ENCODE measurements at regions not wholly inside any gene's neighbourhood (a gene's known extent, or its start where the extent isn't known, plus 50 kb on each side); places are given as distances from the start of the nearest gene placed in this dataset.
A peak's percentile ranks its signal among the peaks of the same experiment; 100 is the strongest.

- no peaks in the 10 kb centered on the region for H3K79me2 ChIP-seq (ENCODE audit: insufficient read depth, low read length)
- no peaks in the 10 kb centered on the region for H3K9me3 Mint-ChIP-seq
- 83% methylated on average over 3 of the region's 7 CpGs for WGBS (ENCODE audit: insufficient coverage)
These were observed 141.6 kb upstream of the SPRY4 start for GRCh38 chr5:142466195-142466971.

DNA sequence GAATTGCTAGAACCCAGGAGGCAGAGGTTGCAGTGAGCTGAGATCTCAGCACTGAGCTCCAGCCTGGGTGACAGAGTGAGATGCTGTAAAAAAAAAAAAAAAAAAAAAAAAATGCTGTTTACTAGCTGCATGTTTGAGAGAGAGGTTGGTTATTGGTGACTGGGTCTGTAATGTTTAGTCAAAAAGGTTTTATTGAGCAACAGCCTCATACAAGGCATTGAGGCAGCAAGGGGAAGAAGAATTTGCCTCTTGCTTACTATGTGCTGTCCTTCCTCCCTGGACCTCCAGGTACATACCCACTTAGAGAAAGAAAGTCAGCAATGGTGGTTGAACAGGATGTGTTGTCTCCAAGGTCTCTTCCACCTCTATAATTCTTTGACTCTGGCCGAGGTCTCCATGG, 140.7 kb upstream of the SPRY4 start:
- peaks cover 3 to 6% (median 6%) of the 10 kb centered on the region in 3 donors for H3K27me3 Mint-ChIP-seq (ENCODE audit: low read depth in 3 of 3)
- no peaks in the 10 kb centered on the region for H3K36me3 Mint-ChIP-seq
- no peak overlapping the region for H3K9ac ChIP-seq (ENCODE audit: insufficient read depth, low read length, poor library complexity, severe bottlenecking)
- no CpG with 5 or more reads among the region's 1 CpG for WGBS (ENCODE audit: insufficient coverage)
- intact Hi-C loops (cut with micrococcal nuclease): no loop called here
- H3K4me3 Mint-ChIP-seq: no peak overlapping the region
- TF ChIP-seq CTCF (IDR thresholded peaks at IDR 0.05): no peak
- no peaks in the 10 kb centered on the region for H3K79me2 ChIP-seq (ENCODE audit: insufficient read depth, low read length)
- H3K4me1 Mint-ChIP-seq: no peaks in the 10 kb centered on the region
- H3K4me3 ChIP-seq (replicated peaks in 1 of 3; ENCODE audit: low read depth in 2 of 3, low read length in 3 of 3): no peak overlapping the region
- H3K4me2 ChIP-seq (replicated peaks; ENCODE audit: extremely low read depth, low read length, poor library complexity, severe bottlenecking): no peak overlapping the region
- H3K9me3 ChIP-seq (replicated peaks in 1 of 2; ENCODE audit: control insufficient read depth in 1 of 2, insufficient read depth in 1 of 2, low read length in 2 of 2): no peaks in the 10 kb centered on the region
- peaks cover 2% of the 10 kb centered on the region in 2 donors for H3K27me3 ChIP-seq (ENCODE audit: control insufficient read depth in 2 of 2, insufficient read depth in 2 of 2, low read length in 2 of 2)
- H3K36me3 ChIP-seq (replicated peaks in 1 of 2; ENCODE audit: control insufficient read depth in 1 of 2, insufficient read depth in 2 of 2, low read length in 2 of 2): no peaks in the 10 kb centered on the region
- H2AFZ ChIP-seq (ENCODE audit: insufficient read depth, low read depth, low read length, poor library complexity, severe bottlenecking): no peak overlapping the region
- no peak overlapping the region for H3K27ac Mint-ChIP-seq
- H3K27ac ChIP-seq (ENCODE audit: low read depth in 1 of 2, low read length in 2 of 2): no peak overlapping the region
- no peak for DNase-seq
- no peaks in the 10 kb centered on the region for H3K4me1 ChIP-seq (ENCODE audit: control insufficient read depth in 1 of 2, insufficient read depth in 2 of 2, low read length in 2 of 2)
- H3K9me3 Mint-ChIP-seq: no peaks in the 10 kb centered on the region
- H4K20me1 ChIP-seq (ENCODE audit: insufficient read depth, low read length): no peaks in the 10 kb centered on the region

More at GRCh38 chr5:142466195-142466971, 141.6 kb upstream of the SPRY4 start:
- Histone ChIP-seq H2AFZ (ENCODE audit: insufficient read depth, low read depth, low read length, poor library complexity, severe bottlenecking) (no peak overlapping the region), H3K9ac (ENCODE audit: insufficient read depth, low read length, poor library complexity, severe bottlenecking) (no peak overlapping the region), H4K20me1 (ENCODE audit: insufficient read depth, low read length) (no peaks in the 10 kb centered on the region), H3K27ac (ENCODE audit: low read depth in 1 of 2, low read length in 2 of 2) (no peak overlapping the region), H3K4me2 (replicated peaks; ENCODE audit: extremely low read depth, low read length, poor library complexity, severe bottlenecking) (no peak overlapping the region), H3K4me3 (replicated peaks in 1 of 3; ENCODE audit: low read depth in 2 of 3, low read length in 3 of 3) (no peak overlapping the region), H3K27me3 (ENCODE audit: control insufficient read depth in 2 of 2, insufficient read depth in 2 of 2, low read length in 2 of 2) (peaks cover 2% of the 10 kb centered on the region in 2 donors), H3K4me1 (ENCODE audit: control insufficient read depth in 1 of 2, insufficient read depth in 2 of 2, low read length in 2 of 2) (no peaks in the 10 kb centered on the region), H3K36me3 (replicated peaks in 1 of 2; ENCODE audit: control insufficient read depth in 1 of 2, insufficient read depth in 2 of 2, low read length in 2 of 2) (no peaks in the 10 kb centered on the region), H3K9me3 (replicated peaks in 1 of 2; ENCODE audit: control insufficient read depth in 1 of 2, insufficient read depth in 1 of 2, low read length in 2 of 2) (no peaks in the 10 kb centered on the region)
- Mint-ChIP-seq H3K27ac (no peak overlapping the region), H3K36me3 (no peaks in the 10 kb centered on the region), H3K4me1 (no peaks in the 10 kb centered on the region), H3K27me3 (ENCODE audit: low read depth in 3 of 3) (peaks cover 0 to 6% (median 5%) of the 10 kb centered on the region in 3 donors), H3K4me3 (peak overlapping the region in 1 of 2 donors; percentile 31)
- DNase-seq: no peak
- no peak for TF ChIP-seq CTCF (IDR thresholded peaks at IDR 0.05)
- intact Hi-C loops (cut with micrococcal nuclease): no loop called here

All from CD14-positive monocyte (primary cell).